GM12891 (cell line): ENCODE measurements at regions not wholly inside any gene's neighbourhood (a gene's known extent, or its start where the extent isn't known, plus 50 kb on each side); places are given as distances from the start of the nearest gene placed in this dataset.

Experiments
- PAX5 ChIP-seq: IDR thresholded peaks from 2 replicates; pipeline ENCODE4 v1.6.1; 2011; ENCODE audit warnings: low read length, moderate library complexity, mild to moderate bottlenecking; ENCODE audit not compliant: insufficient read depth, severe bottlenecking
- POLR2A ChIP-seq: IDR thresholded peaks from 2 replicates; pipeline ENCODE4 v1.6.1; 2011; ENCODE audit warnings: low read depth, low read length, control low read depth
- POLR2AphosphoS5 ChIP-seq: IDR thresholded peaks from 2 replicates; pipeline ENCODE4 v1.6.1; 2011; ENCODE audit warnings: low read depth, low read length, control low read depth
- TAF1 ChIP-seq: IDR thresholded peaks from 2 replicates; pipeline ENCODE4 v1.6.1; 2011; ENCODE audit warnings: low read depth, low read length, control low read depth

GRCh38 chr10:26932576-26932975 is 71.8 kb upstream of the ABI1 start:
- TF ChIP-seq POLR2A (no peak), POLR2AphosphoS5 (no peak), PAX5 (no peak), TAF1 (no peak)
